ENCODE measurements at regions not wholly inside any gene's neighbourhood (a gene's known extent, or its start where the extent isn't known, plus 50 kb on each side); places are given as distances from the start of the nearest gene placed in this dataset.

GRCh38 chr1:238063454-238063853, 172.7 kb upstream of the ZP4 start:
- no peak overlapping the region for H3K4me3 ChIP-seq
- no peak for TF ChIP-seq POLR2A (IDR thresholded peaks at IDR 0.05)
- no peak for TF ChIP-seq CTCF (IDR thresholded peaks at IDR 0.05)
- TF ChIP-seq POLR2AphosphoS5 (IDR thresholded peaks at IDR 0.05) = no peak
- no peak for TF ChIP-seq EP300 (IDR thresholded peaks at IDR 0.05)
- WGBS, 2 donors = 84 to 91% methylated on average over 4 of the region's 4 CpGs
- no peaks in the 10 kb centered on the region for H3K4me1 ChIP-seq
- H3K27ac ChIP-seq = no peak overlapping the region
- no peak for DNase-seq
- intact Hi-C loops (cut with DNase I) = no loop called here
- H3K27me3 ChIP-seq = no peaks in the 10 kb centered on the region
- H3K36me3 ChIP-seq = no peaks in the 10 kb centered on the region
- H3K9me3 ChIP-seq = no peaks in the 10 kb centered on the region

GRCh38 chr1:238061967-238062613, 171.4 kb upstream of the ZP4 start:
- no peak overlapping the region for H3K27ac ChIP-seq
- no peaks in the 10 kb centered on the region for H3K36me3 ChIP-seq
- TF ChIP-seq POLR2A (IDR thresholded peaks at IDR 0.05) = no peak
- TF ChIP-seq EP300 (IDR thresholded peaks at IDR 0.05) = no peak
- TF ChIP-seq POLR2AphosphoS5 (IDR thresholded peaks at IDR 0.05) = no peak
- TF ChIP-seq CTCF (IDR thresholded peaks at IDR 0.05) = no peak
- H3K9me3 ChIP-seq = no peaks in the 10 kb centered on the region
- H3K27me3 ChIP-seq = no peaks in the 10 kb centered on the region
- no peak overlapping the region for H3K4me3 ChIP-seq
- WGBS, 2 donors = 71 to 83% methylated on average over 3 of the region's 3 CpGs
- intact Hi-C loops (cut with DNase I) = no loop called here
- DNase-seq = no peak
- no peaks in the 10 kb centered on the region for H3K4me1 ChIP-seq

GRCh38 chr1:238060061-238060460, 169.3 kb upstream of the ZP4 start:
- intact Hi-C loops (cut with DNase I) = no loop called here
- no peaks in the 10 kb centered on the region for H3K36me3 ChIP-seq
- no peak for TF ChIP-seq CTCF (IDR thresholded peaks at IDR 0.05)
- TF ChIP-seq POLR2AphosphoS5 (IDR thresholded peaks at IDR 0.05) = no peak
- TF ChIP-seq POLR2A (IDR thresholded peaks at IDR 0.05) = no peak
- no peak for TF ChIP-seq EP300 (IDR thresholded peaks at IDR 0.05)
- no peak for DNase-seq
- no peaks in the 10 kb centered on the region for H3K27me3 ChIP-seq
- no peak overlapping the region for H3K27ac ChIP-seq
- H3K4me3 ChIP-seq = no peak overlapping the region
- no peaks in the 10 kb centered on the region for H3K4me1 ChIP-seq
- no peaks in the 10 kb centered on the region for H3K9me3 ChIP-seq
- WGBS, 2 donors = 31 to 33% methylated on average over 2 of the region's 2 CpGs

- Histone ChIP-seq H3K4me3 (no peak overlapping the region), H3K27me3 (no peaks in the 10 kb centered on the region), H3K36me3 (no peaks in the 10 kb centered on the region), H3K9me3 (no peaks in the 10 kb centered on the region), H3K4me1 (no peaks in the 10 kb centered on the region), H3K27ac (no peak overlapping the region)
- no peak for TF ChIP-seq POLR2A (IDR thresholded peaks at IDR 0.05)
- intact Hi-C loops (cut with DNase I) = no loop called here
- WGBS, 2 donors = 87 to 88% methylated on average over 4 of the region's 4 CpGs
- DNase-seq = no peak
Measured at GRCh38 chr1:238052496-238053266, 162.0 kb upstream of the ZP4 start.

GRCh38 chr1:238029126-238029525, 138.4 kb upstream of the ZP4 start:
- intact Hi-C loops (cut with DNase I) = no loop called here
- Histone ChIP-seq H3K27ac (no peak overlapping the region), H3K4me1 (no peaks in the 10 kb centered on the region), H3K4me3 (no peak overlapping the region), H3K36me3 (no peaks in the 10 kb centered on the region), H3K9me3 (peaks cover 0 to 4% (median 1%) of the 10 kb centered on the region in 4 donors), H3K27me3 (no peaks in the 10 kb centered on the region)
- WGBS, 2 donors = 60 to 73% methylated on average over 1 of the region's 1 CpG
- TF ChIP-seq POLR2A (IDR thresholded peaks at IDR 0.05) (no peak), CTCF (IDR thresholded peaks at IDR 0.05) (no peak), EP300 (IDR thresholded peaks at IDR 0.05) (no peak), POLR2AphosphoS5 (IDR thresholded peaks at IDR 0.05) (no peak)
- no peak for DNase-seq

Measured in sigmoid colon (tissue), 6 donors.